Heart right ventricle (tissue), 16 donors: ENCODE measurements at regions not wholly inside any gene's neighbourhood (a gene's known extent, or its start where the extent isn't known, plus 50 kb on each side); places are given as distances from the start of the nearest gene placed in this dataset.

Experiments
- ATAC-seq, 8 donors: fragments of 200-7000 bp; cut with Tn5 transposase; one replicate each; pipeline ENCODE4 v1.9.1; 2020; ENCODE audit warnings: mild to moderate bottlenecking in 8 of 8, moderate library complexity in 8 of 8, moderate number of reproducible peaks in 1 of 8
- DNase-seq, 2 donors: peaks; one replicate each; pipeline ENCODE4 v3.0.0-alpha.2; 2020
- H3K27ac ChIP-seq, 10 donors: fragments of 200-600 bp; sonication (generic) in 2 of 10; one replicate each; pipeline versions ENCODE4 v1.5.0 to v1.8.0; 2020 to 2022; ENCODE audit warnings: mild to moderate bottlenecking in 3 of 10
- H3K27me3 ChIP-seq, 7 donors: fragments of 200-600 bp; one replicate each; pipeline ENCODE4 v1.8.0; 2021 to 2022; ENCODE audit warnings: mild to moderate bottlenecking in 2 of 7
- H3K36me3 ChIP-seq, 9 donors: fragments of 200-600 bp; sonication (generic) in 1 of 9; one replicate each; pipeline versions ENCODE4 v1.5.0 to v1.8.0; 2020 to 2022; ENCODE audit warnings: mild to moderate bottlenecking in 2 of 9
- H3K4me1 ChIP-seq, 9 donors: fragments of 200-600 bp; sonication (generic) in 1 of 9; one replicate each; pipeline versions ENCODE4 v1.5.0 to v1.8.0; 2020 to 2022; ENCODE audit warnings: mild to moderate bottlenecking in 4 of 9
- H3K4me3 ChIP-seq, 10 donors: fragments of 200-600 bp; sonication (generic) in 2 of 10; one replicate each; pipeline versions ENCODE4 v1.5.0 to v1.8.0; 2020 to 2022; ENCODE audit warnings: mild to moderate bottlenecking in 7 of 10, moderate library complexity in 2 of 10
- H3K9me3 ChIP-seq, 11 donors: fragments of 200-600 bp in 10 of 11; sonication (generic) in 2 of 11; one replicate each; pipeline versions ENCODE4 v1.5.0 to v1.8.0; 2013 to 2022; ENCODE audit warnings: mild to moderate bottlenecking in 2 of 11, control low read depth in 1 of 11, moderate library complexity in 1 of 11
- CTCF ChIP-seq, 9 donors: fragments of 200-600 bp; sonication (generic) in 2 of 9; IDR thresholded peaks; one replicate each; pipeline versions ENCODE4 v1.5.0 to v1.8.0; 2021 to 2022; ENCODE audit warnings: antibody characterized with exemption in 9 of 9, mild to moderate bottlenecking in 5 of 9, moderate library complexity in 1 of 9
- WGBS, 2 donors: extraction: QIAGEN DNeasy Blood & Tissue Kit; methylation state at CpG; one replicate each; pipeline ENCODE4 v1.1.7; 2013; ENCODE audit warnings: inconsistent platforms in 1 of 2; 5-methylcytosine and 5-hydroxymethylcytosine counted together
- intact Hi-C, 10 donors: fragments of 100-400 bp; cut with DNase I; formaldehyde crosslinking; loops; one replicate each; pipeline versions ENCODE4 v1.11.1 to v1.14.2; 2022
- donor health status: Arrhythmogenic right ventricular cardiomyopathy.
- donor health status: ischemic (EF 13 %, LVEDD 7.1; RV severe dilation, severe dysfunction).
- donor health status: healthy with polysubstance abuse.
- donor health status: DM: no; HTN: yes; CAD: no.
- donor health status: DM: no; HTN: no; CAD: no.
- donor health status: ischemic (EF 25% LVEDD 6.9; RV normal size, moderate dysfunction).
- donor health status: ischemic (EF 25% LVEDD 5.7; RV mildly dilated, moderate dysfunction).
- donor health status: healthy.
- donor health status: DM: yes; HTN: yes; CAD: no.
- donor health status: Ischemic cardiomyopathy.
- donor health status: ischemic (EF 35%, LVEDD 5.7; RV mildly dilated, moderate dysfunction).
- donor health status: nonischemic (EF 11% LVEDD 7.7; RV severe dilation, severe dysfunction).
- donor health status: DM: yes; HTN: yes; CAD: no.
- donor health status: PGD.
- donor health status: ischemic (EF 29% LVEDD 5.4; RV normal size, mild dysfunction).
- donor health status: nonischemic (EF 23%, LVEDD 6.1; RV moderate dilation, normal function).

GRCh38 chr10:112082120-112082519 is 101.4 kb downstream of the GPAM start:
- WGBS, 2 donors = 42 to 56% methylated on average over 5 of the region's 5 CpGs
- Histone ChIP-seq H3K4me3 (no peak overlapping the region), H3K27ac (no peak overlapping the region), H3K4me1 (peaks cover 0 to 15% (median 9%) of the 10 kb centered on the region in 9 donors), H3K36me3 (no peaks in the 10 kb centered on the region), H3K9me3 (no peaks in the 10 kb centered on the region), H3K27me3 (peaks cover 0 to 8% (median 0%) of the 10 kb centered on the region in 7 donors)
- intact Hi-C loops = no loop called here
- ATAC-seq = peak in 5 of 8 donors; percentile 41 to 76 (median 54)
- TF ChIP-seq CTCF (IDR thresholded peaks at IDR 0.05) = no peak
- peak; percentile 32 to 35 for DNase-seq

GRCh38 chr10:112083472-112083871 is 100.1 kb downstream of the GPAM start:
- intact Hi-C loops = no loop called here
- peaks cover 0 to 8% (median 0%) of the 10 kb centered on the region in 7 donors for H3K27me3 ChIP-seq
- H3K4me1 ChIP-seq = peaks cover 0 to 15% (median 9%) of the 10 kb centered on the region in 9 donors
- no peak for TF ChIP-seq CTCF (IDR thresholded peaks at IDR 0.05)
- no peak overlapping the region for H3K27ac ChIP-seq
- ATAC-seq (no peak), DNase-seq (no peak)
- H3K4me3 ChIP-seq = no peak overlapping the region
- no peaks in the 10 kb centered on the region for H3K9me3 ChIP-seq
- no peaks in the 10 kb centered on the region for H3K36me3 ChIP-seq
- 81 to 84% methylated on average over 4 of the region's 4 CpGs for WGBS, 2 donors

- no peak for ATAC-seq
- 72 to 77% methylated on average over 10 of the region's 10 CpGs for WGBS, 2 donors
- Histone ChIP-seq H3K4me1 (peaks cover 0 to 1% (median 0%) of the 10 kb centered on the region in 9 donors), H3K27me3 (peaks cover 0 to 5% (median 0%) of the 10 kb centered on the region in 7 donors), H3K36me3 (no peaks in the 10 kb centered on the region), H3K9me3 (no peaks in the 10 kb centered on the region), H3K4me3 (no peak overlapping the region), H3K27ac (no peak overlapping the region)
- DNase-seq = no peak
- intact Hi-C loops = no loop called here
- TF ChIP-seq CTCF (IDR thresholded peaks at IDR 0.05) = no peak
Observed at GRCh38 chr10:112087953-112088456, 95.6 kb downstream of the GPAM start.

GRCh38 chr10:112091703-112092102 is 91.9 kb downstream of the GPAM start:
- DNase-seq = no peak
- WGBS, 2 donors = 73 to 92% methylated on average over 1 of the region's 1 CpG
- Histone ChIP-seq H3K9me3 (no peaks in the 10 kb centered on the region), H3K27me3 (peaks cover 0 to 5% (median 0%) of the 10 kb centered on the region in 7 donors), H3K4me3 (no peak overlapping the region), H3K27ac (no peak overlapping the region), H3K36me3 (no peaks in the 10 kb centered on the region), H3K4me1 (no peaks in the 10 kb centered on the region)
- intact Hi-C loops = no loop called here
- no peak for TF ChIP-seq CTCF (IDR thresholded peaks at IDR 0.05)
- no peak for ATAC-seq
